ENCODE measurements at regions not wholly inside any gene's neighbourhood (a gene's known extent, or its start where the extent isn't known, plus 50 kb on each side); places are given as distances from the start of the nearest gene placed in this dataset.

- no peak overlapping the region for H3K4me3 ChIP-seq (ENCODE audit: control insufficient read depth, low read depth, low read length)
- no peak for DNase-seq (ENCODE audit: low read depth)
- no peak for TF ChIP-seq CTCF (conservative IDR thresholded peaks at IDR 0.05; ENCODE audit: control insufficient read depth, insufficient read depth, low read depth, low read length)
These were observed 56.0 kb upstream of the CTXND1 start for GRCh38 chr15:80308002-80308401.

GRCh38 chr15:80309769-80310384, 57.9 kb upstream of the CTXND1 start:
- peak; percentile 65 for TF ChIP-seq CTCF (conservative IDR thresholded peaks at IDR 0.05; ENCODE audit: control insufficient read depth, insufficient read depth, low read depth, low read length)
- H3K4me3 ChIP-seq (ENCODE audit: control insufficient read depth, low read depth, low read length), result no peak overlapping the region
- DNase-seq (ENCODE audit: low read depth), result peak; percentile 44

- TF ChIP-seq CTCF (conservative IDR thresholded peaks at IDR 0.05; ENCODE audit: control insufficient read depth, insufficient read depth, low read depth, low read length), result no peak
- H3K4me3 ChIP-seq (ENCODE audit: control insufficient read depth, low read depth, low read length), result no peak overlapping the region
- DNase-seq (ENCODE audit: low read depth), result peak; percentile 27
These were observed 58.8 kb upstream of the CTXND1 start for GRCh38 chr15:80310776-80311175.

GRCh38 chr15:80315289-80315987, 63.4 kb upstream of the CTXND1 start:
- no peak for TF ChIP-seq CTCF (conservative IDR thresholded peaks at IDR 0.05; ENCODE audit: control insufficient read depth, insufficient read depth, low read depth, low read length)
- DNase-seq (ENCODE audit: low read depth), result no peak
- no peak overlapping the region for H3K4me3 ChIP-seq (ENCODE audit: control insufficient read depth, low read depth, low read length)

- no peak overlapping the region for H3K4me3 ChIP-seq (ENCODE audit: control insufficient read depth, low read depth, low read length)
- TF ChIP-seq CTCF (conservative IDR thresholded peaks at IDR 0.05; ENCODE audit: control insufficient read depth, insufficient read depth, low read depth, low read length), result no peak
- peak; percentile 100 for DNase-seq (ENCODE audit: low read depth)
These were observed 65.6 kb upstream of the CTXND1 start for GRCh38 chr15:80317389-80318182.

- no peak overlapping the region for H3K4me3 ChIP-seq (ENCODE audit: control insufficient read depth, low read depth, low read length)
- no peak for TF ChIP-seq CTCF (conservative IDR thresholded peaks at IDR 0.05; ENCODE audit: control insufficient read depth, insufficient read depth, low read depth, low read length)
- DNase-seq (ENCODE audit: low read depth), result no peak
These were observed 69.8 kb upstream of the CTXND1 start for GRCh38 chr15:80321853-80322252.
